NB4 (cell line): ENCODE measurements at regions not wholly inside any gene's neighbourhood (a gene's known extent, or its start where the extent isn't known, plus 50 kb on each side); places are given as distances from the start of the nearest gene placed in this dataset.

Source experiments
- CTCF ChIP-seq: IDR thresholded peaks from one replicate; pipeline ENCODE4 v1.5.1; 2012; ENCODE audit warnings: low read depth, low read length
- MYC ChIP-seq: IDR thresholded peaks from 2 replicates; pipeline ENCODE4 v1.6.1; 2011; ENCODE audit warnings: low read depth, low read length
- POLR2A ChIP-seq: IDR thresholded peaks from 2 replicates; pipeline ENCODE4 v1.6.1; 2011; ENCODE audit warnings: mild to moderate bottlenecking; ENCODE audit not compliant: insufficient read length; ENCODE audit errors: extremely low read depth

DNA sequence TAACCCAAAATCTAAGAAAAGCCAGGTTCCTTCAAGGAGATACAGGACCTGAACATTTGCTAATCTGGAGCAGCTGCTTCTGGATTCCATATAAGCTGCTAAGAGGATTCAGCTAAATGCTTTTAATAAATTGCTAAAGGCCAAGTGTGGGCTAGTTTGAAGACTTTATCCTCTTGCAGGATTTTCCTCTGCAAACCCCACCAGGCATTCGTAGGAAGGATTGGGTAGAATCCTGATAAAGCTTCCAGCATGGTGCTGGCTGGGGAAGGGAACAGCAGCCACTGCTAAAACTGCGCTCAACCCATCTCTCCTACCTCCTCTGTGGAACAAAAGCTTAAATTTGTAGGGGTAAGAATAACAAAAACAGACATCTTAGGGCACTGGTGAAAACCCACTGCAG, 61.3 kb upstream of the TAB3 start:
- TF ChIP-seq POLR2A (no peak), CTCF (no peak), MYC (no peak)
